SU-DHL-6 (cell line): ENCODE measurements at regions not wholly inside any gene's neighbourhood (a gene's known extent, or its start where the extent isn't known, plus 50 kb on each side); places are given as distances from the start of the nearest gene placed in this dataset.

Experiments
- H2AFZ ChIP-seq: fragments of 200-600 bp; sonication (generic); 2 replicates; pipeline ENCODE4 v1.6.1; 2014; ENCODE audit warnings: low read depth, mild to moderate bottlenecking, moderate library complexity, mixed read lengths, antibody characterized with exemption, low read length; ENCODE audit not compliant: severe bottlenecking
- H3F3A ChIP-seq: fragments of 200-600 bp; shearing (Covaris generic); 2 replicates; pipeline ENCODE4 v1.6.0; 2016; ENCODE audit warnings: antibody characterized with exemption, mild to moderate bottlenecking; ENCODE audit not compliant: insufficient read depth
- H3K27ac ChIP-seq: fragments of 200-600 bp; sonication (generic); 2 replicates; pipeline ENCODE4 v1.5.1; 2016; ENCODE audit warnings: low read depth, mild to moderate bottlenecking, low read length, moderate library complexity, mixed read lengths
- H3K27me3 ChIP-seq: fragments of 200-600 bp; sonication (generic), shearing (Covaris generic); 2 replicates; pipeline ENCODE4 v1.6.0; 2014; ENCODE audit warnings: mild to moderate bottlenecking, low read length
- H3K36me3 ChIP-seq: fragments of 200-600 bp; sonication (generic); 2 replicates; pipeline ENCODE4 v1.6.1; 2014; ENCODE audit warnings: mild to moderate bottlenecking, low read length, mixed read lengths
- H3K4me2 ChIP-seq: fragments of 300-600, 200-600 bp; shearing (Covaris generic), sonication (generic); 2 replicates; pipeline ENCODE4 v1.6.0; 2014; ENCODE audit warnings: low read length, low read depth, mild to moderate bottlenecking; ENCODE audit not compliant: poor library complexity, severe bottlenecking
- H3K4me3 ChIP-seq: fragments of 200-600 bp; sonication (generic); 2 replicates; pipeline ENCODE4 v1.5.1; 2014; ENCODE audit warnings: antibody characterized with exemption, low read length, mild to moderate bottlenecking, mixed read lengths; ENCODE audit not compliant: insufficient read depth, poor library complexity, severe bottlenecking
- H3K79me2 ChIP-seq: fragments of 200-600 bp; sonication (generic); 2 replicates; pipeline ENCODE4 v1.6.1; 2014; ENCODE audit warnings: mild to moderate bottlenecking, low read length, moderate library complexity; ENCODE audit not compliant: insufficient read depth
- H3K9ac ChIP-seq: fragments of 200-600 bp; sonication (generic); 2 replicates; pipeline ENCODE4 v1.7.0; 2014; ENCODE audit warnings: mild to moderate bottlenecking, low read length
- H3K9me2 ChIP-seq: fragments of 200-600 bp; sonication (generic); replicated peaks from 2 replicates; pipeline ENCODE4 v1.6.1; 2014; ENCODE audit warnings: low read length; ENCODE audit not compliant: insufficient read depth
- H3K9me3 ChIP-seq: fragments of 200-600 bp; sonication (generic); 2 replicates; pipeline ENCODE4 v1.6.1; 2014; ENCODE audit warnings: low read length, mixed read lengths; ENCODE audit not compliant: insufficient read depth
- H4K20me1 ChIP-seq: fragments of 200-600 bp; sonication (generic); 2 replicates; pipeline ENCODE4 v1.6.1; 2014; ENCODE audit warnings: low read depth, mild to moderate bottlenecking, antibody characterized with exemption, low read length, moderate library complexity, mixed read lengths
- CTCF ChIP-seq: fragments of 200-600 bp; sonication (generic); IDR thresholded peaks from one replicate; pipeline ENCODE4 v1.5.1; 2017; ENCODE audit warnings: antibody characterized with exemption, mild to moderate bottlenecking, low read length, moderate library complexity; ENCODE audit not compliant: insufficient read depth, poor library complexity, severe bottlenecking
- EZH2phosphoT487 ChIP-seq: fragments of 200-600 bp; sonication (generic), shearing (Covaris generic); conservative IDR thresholded peaks from 2 replicates; pipeline ENCODE4 v1.6.1; 2018; ENCODE audit warnings: mild to moderate bottlenecking, antibody characterized with exemption, low read length, moderate library complexity, mixed read lengths

DNA sequence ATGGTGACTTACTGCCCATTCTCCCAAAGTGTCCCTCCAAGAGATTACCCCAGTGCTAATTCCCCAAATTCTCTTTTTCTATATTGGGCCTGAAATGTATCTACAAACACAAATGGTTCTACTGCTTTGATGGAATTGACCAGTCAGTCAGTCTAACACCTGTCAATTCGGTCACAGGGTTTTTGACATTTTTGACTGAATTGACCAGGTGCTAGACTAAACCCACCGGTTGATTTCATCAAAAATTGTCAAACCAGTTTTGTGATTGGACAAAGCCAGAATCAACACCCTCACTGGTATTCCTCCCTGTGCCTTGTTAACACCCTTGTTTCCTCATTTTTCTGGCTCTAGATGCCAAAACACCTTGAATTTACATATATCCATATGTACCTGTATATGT, 398.4 kb upstream of the NR2F2 start:
- H3K9me3 ChIP-seq: no peaks in the 10 kb centered on the region

GRCh38 chr15:95932676-95933075, 397.8 kb upstream of the NR2F2 start:
- Histone ChIP-seq H3K9ac (no peak overlapping the region), H3K4me2 (no peak overlapping the region), H3K4me3 (no peak overlapping the region), H3K27ac (no peak overlapping the region), H3K36me3 (no peaks in the 10 kb centered on the region), H3K9me2 (no peaks in the 10 kb centered on the region), H3K9me3 (no peaks in the 10 kb centered on the region), H3K27me3 (no peaks in the 10 kb centered on the region), H3F3A (no peaks in the 10 kb centered on the region), H3K79me2 (no peaks in the 10 kb centered on the region), H2AFZ (no peak overlapping the region), H4K20me1 (no peaks in the 10 kb centered on the region)
- TF ChIP-seq EZH2phosphoT487 (no peak), CTCF (no peak)

More for the DNA sequence above, 398.4 kb upstream of the NR2F2 start:
- Histone ChIP-seq H3K4me3 (no peak overlapping the region), H3K36me3 (no peaks in the 10 kb centered on the region), H3K4me2 (no peak overlapping the region), H4K20me1 (no peaks in the 10 kb centered on the region), H3K27ac (no peak overlapping the region), H3K79me2 (no peaks in the 10 kb centered on the region), H3K27me3 (no peaks in the 10 kb centered on the region), H3K9ac (no peak overlapping the region), H3F3A (no peaks in the 10 kb centered on the region), H3K9me2 (no peaks in the 10 kb centered on the region), H2AFZ (no peak overlapping the region)
- no peak for TF ChIP-seq EZH2phosphoT487
- no peak for TF ChIP-seq CTCF

DNA sequence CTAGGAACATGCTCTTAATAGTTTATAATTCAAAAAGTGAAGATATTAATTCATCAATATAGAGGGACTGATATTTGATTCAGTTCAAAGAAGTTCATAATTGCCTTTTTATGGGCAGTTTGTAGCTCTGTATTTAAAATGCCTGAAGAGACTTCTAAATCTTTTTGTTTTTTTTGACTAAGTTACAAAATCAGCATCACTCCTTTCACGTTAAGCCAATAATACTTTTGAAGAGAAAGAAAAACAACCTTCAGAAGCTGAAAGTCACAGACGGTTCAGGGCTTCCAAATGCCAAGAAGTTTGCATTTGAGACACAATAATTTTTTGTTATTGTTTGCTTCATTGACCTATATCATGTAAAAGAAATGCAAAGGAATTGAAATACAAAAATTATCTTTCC, 394.6 kb upstream of the NR2F2 start:
- H3F3A ChIP-seq: no peaks in the 10 kb centered on the region
- no peaks in the 10 kb centered on the region for H3K9me3 ChIP-seq
- no peak overlapping the region for H3K27ac ChIP-seq
- no peaks in the 10 kb centered on the region for H3K36me3 ChIP-seq
- H3K9ac ChIP-seq: no peak overlapping the region
- H3K4me2 ChIP-seq: no peak overlapping the region
- H2AFZ ChIP-seq: no peak overlapping the region
- H3K27me3 ChIP-seq: no peaks in the 10 kb centered on the region
- H3K9me2 ChIP-seq: no peaks in the 10 kb centered on the region
- H3K79me2 ChIP-seq: no peaks in the 10 kb centered on the region
- TF ChIP-seq EZH2phosphoT487: no peak
- no peak for TF ChIP-seq CTCF
- no peak overlapping the region for H3K4me3 ChIP-seq
- no peaks in the 10 kb centered on the region for H4K20me1 ChIP-seq
